PC-9 (cell line): ENCODE measurements at regions not wholly inside any gene's neighbourhood (a gene's known extent, or its start where the extent isn't known, plus 50 kb on each side); places are given as distances from the start of the nearest gene placed in this dataset.

Source experiments
- BruUV-seq: library from RNA; stranded (reverse); fragments of 400-500 nt; replicated peaks from 2 replicates; lab custom pipeline; 2021; lab: Mats Ljungman, UMichigan
- CTCF ChIA-PET: fragments of 300-600 bp; sonication (Branson Sonifier 250); formaldehyde crosslinking; loops from one replicate; lab custom pipeline; 2022; ENCODE audit warnings: antibody characterized with exemption; lab: Charles Lee
- POLR2A ChIA-PET: fragments of 300-600 bp; sonication (Branson Sonifier 250); formaldehyde crosslinking; loops from one replicate; lab custom pipeline; 2022; ENCODE audit warnings: antibody characterized with exemption; ENCODE audit not compliant: unreplicated experiment; lab: Charles Lee
- DNase-seq, 2 experiments: peaks; one replicate each; pipeline versions ENCODE4 v3.0.0 to v3.0.0-alpha.2; 2015 to 2022; ENCODE audit warnings: mixed read lengths in 1 of 2
- H2AFZ ChIP-seq: fragments of 200-600 bp; sonication (generic); 2 replicates; pipeline ENCODE4 v1.8.1; 2017; ENCODE audit warnings: antibody characterized with exemption
- H3F3A ChIP-seq: fragments of 200-600 bp; sonication (generic); 2 replicates; pipeline ENCODE4 v1.8.1; 2017; ENCODE audit warnings: antibody characterized with exemption, mild to moderate bottlenecking, low read depth; ENCODE audit not compliant: insufficient read depth
- H3K27ac ChIP-seq: fragments of 200-600 bp; sonication (generic); 2 replicates; pipeline ENCODE4 v1.6.1; 2016; ENCODE audit warnings: mixed run types
- H3K27me3 ChIP-seq: fragments of 200-600 bp; sonication (generic); 2 replicates; pipeline ENCODE4 v1.6.1; 2016; ENCODE audit warnings: low read depth, mixed run types; ENCODE audit not compliant: insufficient read depth
- H3K36me3 ChIP-seq: fragments of 200-600 bp; sonication (generic); 2 replicates; pipeline ENCODE4 v1.6.1; 2016; ENCODE audit warnings: low read depth, mixed run types
- H3K4me1 ChIP-seq: fragments of 200-600 bp; sonication (generic); replicated peaks from 2 replicates; pipeline ENCODE4 v1.6.1; 2016; ENCODE audit warnings: mixed run types; ENCODE audit not compliant: insufficient read depth
- H3K4me2 ChIP-seq: fragments of 200-600 bp; sonication (generic); 2 replicates; pipeline ENCODE4 v1.6.1; 2017; ENCODE audit warnings: mixed run types
- H3K4me3 ChIP-seq: fragments of 200-600 bp; sonication (generic); 2 replicates; pipeline ENCODE4 v1.6.1; 2016; ENCODE audit warnings: mixed run types
- H3K79me2 ChIP-seq: fragments of 200-600 bp; sonication (generic); 2 replicates; pipeline ENCODE4 v1.6.1; 2017; ENCODE audit warnings: low read depth, mixed run types
- H3K9me2 ChIP-seq: fragments of 200-600 bp; sonication (generic); 2 replicates; pipeline ENCODE4 v1.8.1; 2017; ENCODE audit warnings: mild to moderate bottlenecking; ENCODE audit not compliant: insufficient read depth
- H3K9me3 ChIP-seq: fragments of 200-600 bp; sonication (generic); 2 replicates; pipeline ENCODE4 v1.8.1; 2016; ENCODE audit warnings: low read depth; ENCODE audit not compliant: insufficient read depth
- H4K20me1 ChIP-seq: fragments of 200-600 bp; sonication (generic); 2 replicates; pipeline ENCODE4 v1.8.1; 2017; ENCODE audit not compliant: insufficient read depth
- CTCF ChIP-seq: fragments of 200-600 bp; sonication (generic); conservative IDR thresholded peaks from 2 replicates; pipeline ENCODE4 v1.6.1; 2017; ENCODE audit warnings: mixed run types, antibody characterized with exemption, mild to moderate bottlenecking, moderate library complexity
- EZH2 ChIP-seq: fragments of 200-600 bp; sonication (generic); IDR thresholded peaks from 2 replicates; pipeline ENCODE4 v1.8.0; 2017; ENCODE audit warnings: antibody characterized with exemption, low read depth
- intact Hi-C: fragments of 100-400 bp; cut with micrococcal nuclease; formaldehyde crosslinking; loops from one replicate; pipeline ENCODE4 v1.10.0; 2022; ENCODE audit not compliant: unreplicated experiment

- Histone ChIP-seq H3K4me1 (peaks cover 34% of the 10 kb centered on the region), H3K27ac (peak overlapping the region; percentile 79), H2AFZ (peak overlapping the region; percentile 8; the same call in 1 of the 2 replicates), H3K4me2 (peak overlapping the region; percentile 50), H3K27me3 (no peaks in the 10 kb centered on the region), H4K20me1 (no peaks in the 10 kb centered on the region), H3K9me2 (no peaks in the 10 kb centered on the region), H3K9me3 (no peaks in the 10 kb centered on the region), H3K79me2 (no peaks in the 10 kb centered on the region), H3K36me3 (no peaks in the 10 kb centered on the region), H3F3A (peaks cover 23% of the 10 kb centered on the region), H3K4me3 (no peak overlapping the region)
- DNase-seq, result peak in 1 of 2 experiments; percentile 79
- TF ChIP-seq EZH2, result no peak
- TF ChIP-seq CTCF, result no peak
- ChIA-PET POLR2A (interaction anchor here (0.6 kb wide), 1 partner anchor 112 kb away, joined by 4 read pairs; no protein-coding TSS in a partner anchor), CTCF (interaction anchor here (0.6 to 1.5 kb wide), 3 partner anchors 103 to 203 kb away, joined by 3 to 6 read pairs (median 3); partner anchors contain the start of gene EFNB1)
- no TSS peak for BruUV-seq
- intact Hi-C loops, result loop anchor here (1.0 to 5.0 kb wide), 3 partner anchors 75 to 204 kb away; no protein-coding TSS in a partner anchor
Observed at GRCh38 chrX:69031971-69032391, 133.3 kb downstream of the PJA1 start.

GRCh38 chrX:69031181-69031580 is 134.1 kb downstream of the PJA1 start:
- Histone ChIP-seq H3K79me2 (no peaks in the 10 kb centered on the region), H3K9me2 (no peaks in the 10 kb centered on the region), H3K9me3 (no peaks in the 10 kb centered on the region), H3K4me1 (peaks cover 34% of the 10 kb centered on the region), H3K27me3 (no peaks in the 10 kb centered on the region), H3F3A (peaks cover 23% of the 10 kb centered on the region), H3K4me3 (no peak overlapping the region), H3K36me3 (no peaks in the 10 kb centered on the region), H2AFZ (no peak overlapping the region), H3K4me2 (peak overlapping the region; percentile 50; the same call in 1 of the 2 replicates), H3K27ac (peak overlapping the region; percentile 79), H4K20me1 (no peaks in the 10 kb centered on the region)
- no peak for DNase-seq
- CTCF ChIA-PET, result no interaction called here
- POLR2A ChIA-PET, result interaction anchor here (0.5 to 0.6 kb wide), 2 partner anchors 100 to 202 kb away, joined by 3 to 4 read pairs; partner anchors contain the start of gene EFNB1
- intact Hi-C loops, result loop anchor here (1.0 to 5.0 kb wide), 2 partner anchors 76 to 203 kb away; no protein-coding TSS in a partner anchor
- BruUV-seq, result no TSS peak
- TF ChIP-seq CTCF, result no peak

GRCh38 chrX:69029771-69030170 is 135.5 kb downstream of the PJA1 start:
- no TSS peak for BruUV-seq
- no peak overlapping the region for H3K4me3 ChIP-seq
- no peaks in the 10 kb centered on the region for H3K36me3 ChIP-seq
- H3K9me3 ChIP-seq, result no peaks in the 10 kb centered on the region
- peaks cover 23% of the 10 kb centered on the region for H3F3A ChIP-seq
- no peaks in the 10 kb centered on the region for H3K27me3 ChIP-seq
- CTCF ChIA-PET, result no interaction called here
- peaks cover 34% of the 10 kb centered on the region for H3K4me1 ChIP-seq
- no peak for DNase-seq
- no peak overlapping the region for H2AFZ ChIP-seq
- H3K9me2 ChIP-seq, result no peaks in the 10 kb centered on the region
- H3K4me2 ChIP-seq, result no peak overlapping the region
- TF ChIP-seq EZH2 (no peak), CTCF (no peak)
- H4K20me1 ChIP-seq, result no peaks in the 10 kb centered on the region
- intact Hi-C loops, result loop anchor here (5.0 kb wide), 1 partner anchor 78 kb away; no protein-coding TSS in a partner anchor
- no peak overlapping the region for H3K27ac ChIP-seq
- POLR2A ChIA-PET, result no interaction called here
- no peaks in the 10 kb centered on the region for H3K79me2 ChIP-seq
